ENCODE measurements at regions not wholly inside any gene's neighbourhood (a gene's known extent, or its start where the extent isn't known, plus 50 kb on each side); places are given as distances from the start of the nearest gene placed in this dataset.

- no peak for DNase-seq (ENCODE audit: low spot score)
Measured at GRCh38 chr9:106613250-106613737, 249.7 kb upstream of the ZNF462 start.

GRCh38 chr9:106615118-106615889, 247.7 kb upstream of the ZNF462 start:
- no peak for DNase-seq (ENCODE audit: low spot score)

DNA sequence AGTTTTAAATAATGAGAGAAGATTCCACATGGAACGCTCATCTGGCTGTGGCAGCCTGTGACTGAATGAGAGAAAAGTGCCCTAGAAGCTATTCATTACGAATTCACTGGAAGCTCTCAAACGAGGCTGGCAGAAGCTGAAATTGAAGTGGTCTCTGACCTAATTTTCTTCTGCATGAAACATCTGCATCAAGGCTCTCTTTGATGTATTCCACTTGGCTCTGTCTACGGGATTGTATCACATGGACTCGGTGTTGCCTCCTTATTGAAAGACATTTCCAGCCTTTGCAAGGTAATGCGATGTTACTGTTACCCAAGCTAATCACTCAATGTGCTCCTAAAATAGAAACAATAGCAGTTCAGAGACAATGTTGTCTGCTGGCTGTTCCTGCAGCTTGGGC, 246.9 kb upstream of the ZNF462 start:
- DNase-seq (ENCODE audit: low spot score) = no peak

- DNase-seq (ENCODE audit: low spot score) = no peak
Measured at GRCh38 chr9:106616851-106617345, 246.1 kb upstream of the ZNF462 start.

- DNase-seq (ENCODE audit: low spot score) = no peak
Measured at GRCh38 chr9:106619211-106619610, 243.8 kb upstream of the ZNF462 start.

- no peak for DNase-seq (ENCODE audit: low spot score)
Measured at GRCh38 chr9:106620081-106620480, 242.9 kb upstream of the ZNF462 start.

GRCh38 chr9:106620866-106621265, 242.1 kb upstream of the ZNF462 start:
- no peak for DNase-seq (ENCODE audit: low spot score)

DNA sequence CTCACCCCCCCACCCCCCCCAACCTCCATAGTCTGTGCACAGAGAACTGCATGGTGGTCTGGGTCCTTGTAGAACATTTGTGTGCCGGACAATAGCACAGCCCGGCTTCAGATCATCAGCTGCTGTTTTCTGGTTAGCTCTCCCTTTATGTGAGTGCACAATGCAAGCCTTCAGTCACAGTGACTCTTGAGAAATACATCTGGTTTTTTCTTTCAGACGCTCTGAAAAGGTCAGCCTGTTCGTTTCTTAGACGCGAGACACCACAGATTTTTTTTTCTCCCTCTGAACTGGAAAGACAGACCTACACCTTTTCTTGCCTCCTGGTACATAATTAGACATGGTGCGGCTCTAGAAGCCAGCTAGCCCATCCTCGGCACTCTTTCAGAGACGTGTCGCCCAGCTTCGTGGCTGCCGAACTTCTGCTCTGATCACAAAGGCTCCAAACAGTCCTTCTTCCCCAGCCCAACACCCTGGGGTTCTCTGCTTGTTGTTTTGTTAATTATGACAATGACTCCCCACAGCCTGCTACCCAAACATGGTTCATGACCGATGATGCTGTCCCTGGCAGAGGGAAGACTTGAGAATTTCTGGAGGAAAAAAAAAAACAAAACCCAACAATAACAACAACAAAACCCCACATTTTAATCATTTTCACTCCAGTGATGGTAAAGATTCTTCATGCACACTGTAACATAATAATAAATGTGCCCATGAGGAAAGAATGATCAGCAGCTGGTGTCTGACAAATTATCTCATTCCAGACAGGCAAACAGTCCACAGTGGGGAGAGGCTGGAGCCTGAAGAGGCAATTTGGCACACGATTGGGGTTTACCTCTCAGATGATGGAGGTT, 241.4 kb upstream of the ZNF462 start:
- no peak for DNase-seq (ENCODE audit: low spot score)

DNA sequence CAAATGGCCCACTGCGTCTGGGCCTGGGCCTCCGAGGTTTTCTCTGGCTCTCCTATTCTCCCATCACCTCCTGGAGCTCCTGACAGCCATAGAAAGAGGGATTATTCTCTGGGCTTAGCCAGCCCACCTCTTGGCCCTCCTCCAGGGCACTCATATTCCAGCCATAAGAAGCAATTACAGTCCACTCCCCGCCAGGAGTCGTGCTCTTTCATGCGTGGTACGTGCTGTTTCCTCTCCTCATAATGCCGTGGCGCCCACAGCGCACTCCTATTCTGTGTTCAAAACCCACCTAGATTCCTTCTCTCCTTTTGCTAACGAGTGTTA, 240.8 kb upstream of the ZNF462 start:
- no peak for DNase-seq (ENCODE audit: low spot score)

- DNase-seq (ENCODE audit: low spot score) = no peak
Measured at GRCh38 chr9:106623558-106623957, 239.4 kb upstream of the ZNF462 start.

- no peak for DNase-seq (ENCODE audit: low spot score)
Measured at GRCh38 chr9:106625259-106625789, 237.6 kb upstream of the ZNF462 start.

DNA sequence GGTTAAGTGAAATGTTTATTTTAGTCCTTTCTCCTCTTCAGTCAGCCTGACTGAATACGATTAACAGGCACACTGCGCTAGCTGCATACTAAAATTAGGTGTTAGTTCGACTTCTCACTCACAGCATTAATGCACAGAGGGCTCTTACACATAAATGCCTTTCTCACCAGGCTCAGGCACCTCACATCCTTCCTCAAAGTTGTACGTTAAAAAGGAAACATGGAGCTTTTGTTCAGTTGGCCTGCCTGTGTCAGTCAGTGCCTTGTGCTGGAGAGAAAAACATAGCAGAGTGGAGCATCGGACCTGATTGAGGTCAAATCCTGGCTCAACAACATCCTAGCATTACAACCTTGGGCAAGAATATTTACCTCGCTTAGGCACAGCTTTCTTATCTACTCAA, 236.0 kb upstream of the ZNF462 start:
- no peak for DNase-seq (ENCODE audit: low spot score)

DNA sequence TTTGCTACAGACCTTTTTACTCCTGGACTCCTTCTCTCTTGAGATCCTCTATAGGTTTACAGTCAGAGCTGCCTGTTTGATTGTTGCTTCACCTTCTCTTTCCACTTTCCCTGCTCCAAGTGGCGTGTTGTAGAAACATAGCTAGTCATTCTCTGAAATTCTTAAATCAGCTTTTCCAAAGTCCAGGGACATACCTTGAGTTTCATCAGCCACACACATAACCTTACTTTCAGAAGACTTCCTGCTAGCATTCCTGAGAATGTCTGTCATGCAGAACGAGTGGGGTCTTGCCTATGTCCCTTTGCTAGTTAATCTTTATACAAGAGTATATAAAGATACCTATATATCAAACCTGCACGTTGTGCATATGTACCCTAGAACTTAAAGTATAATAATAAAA, 230.3 kb upstream of the ZNF462 start:
- no peak for DNase-seq (ENCODE audit: low spot score)

DNA sequence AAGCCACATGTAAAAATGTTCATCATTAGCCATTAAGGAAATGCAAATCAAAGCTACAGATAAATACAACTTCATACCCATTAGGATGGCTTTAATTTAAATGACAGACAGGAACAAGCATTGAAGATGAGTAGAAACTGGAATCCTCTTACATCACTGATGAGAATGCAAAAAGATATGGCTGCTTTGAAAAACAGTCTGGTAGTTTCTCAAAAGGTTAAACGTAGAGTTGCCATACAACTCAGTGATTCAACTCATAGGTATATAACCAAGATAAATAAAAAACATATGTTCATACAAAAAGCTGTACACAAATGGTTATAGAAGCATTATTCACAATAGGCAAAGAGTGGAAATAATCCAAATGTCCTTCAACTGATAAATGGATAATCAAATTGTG, 228.8 kb upstream of the ZNF462 start:
- no peak for DNase-seq (ENCODE audit: low spot score)

GRCh38 chr9:106634641-106635040, 228.3 kb upstream of the ZNF462 start:
- no peak for DNase-seq (ENCODE audit: low spot score)

- no peak for DNase-seq (ENCODE audit: low spot score)
Measured at GRCh38 chr9:106637486-106637885, 225.5 kb upstream of the ZNF462 start.

DNA sequence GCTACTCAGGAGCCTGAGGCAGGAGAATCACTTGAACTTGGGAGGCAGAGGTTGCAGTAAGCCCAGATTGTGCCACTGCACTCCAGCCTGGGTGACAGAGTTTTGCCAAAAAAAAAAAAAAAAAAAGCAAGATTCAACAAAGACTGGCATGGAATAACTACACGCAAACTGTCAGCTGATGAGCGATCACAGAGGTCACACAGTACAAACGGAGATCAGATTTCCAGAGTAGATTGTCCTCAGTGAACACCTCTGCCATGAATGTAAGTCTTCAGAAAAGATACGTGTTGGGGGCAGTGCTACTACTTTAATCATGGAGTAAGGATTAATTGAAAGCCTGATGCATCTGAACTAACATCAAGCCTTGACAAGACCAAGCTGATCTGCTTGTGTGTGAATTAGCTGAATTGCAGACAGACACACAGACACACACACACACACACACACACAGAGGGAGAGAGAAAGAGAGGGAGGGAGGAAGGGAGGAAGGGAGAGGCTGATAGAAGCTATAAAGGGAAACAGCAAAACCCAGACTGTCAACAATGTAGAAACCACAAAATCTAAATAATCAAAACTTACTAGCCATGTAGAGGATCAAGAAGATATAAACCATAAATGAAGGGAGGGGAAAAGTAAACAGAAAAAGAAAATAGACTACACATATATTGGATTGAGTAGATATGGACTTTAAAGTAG, 222.9 kb upstream of the ZNF462 start:
- no peak for DNase-seq (ENCODE audit: low spot score)

DNA sequence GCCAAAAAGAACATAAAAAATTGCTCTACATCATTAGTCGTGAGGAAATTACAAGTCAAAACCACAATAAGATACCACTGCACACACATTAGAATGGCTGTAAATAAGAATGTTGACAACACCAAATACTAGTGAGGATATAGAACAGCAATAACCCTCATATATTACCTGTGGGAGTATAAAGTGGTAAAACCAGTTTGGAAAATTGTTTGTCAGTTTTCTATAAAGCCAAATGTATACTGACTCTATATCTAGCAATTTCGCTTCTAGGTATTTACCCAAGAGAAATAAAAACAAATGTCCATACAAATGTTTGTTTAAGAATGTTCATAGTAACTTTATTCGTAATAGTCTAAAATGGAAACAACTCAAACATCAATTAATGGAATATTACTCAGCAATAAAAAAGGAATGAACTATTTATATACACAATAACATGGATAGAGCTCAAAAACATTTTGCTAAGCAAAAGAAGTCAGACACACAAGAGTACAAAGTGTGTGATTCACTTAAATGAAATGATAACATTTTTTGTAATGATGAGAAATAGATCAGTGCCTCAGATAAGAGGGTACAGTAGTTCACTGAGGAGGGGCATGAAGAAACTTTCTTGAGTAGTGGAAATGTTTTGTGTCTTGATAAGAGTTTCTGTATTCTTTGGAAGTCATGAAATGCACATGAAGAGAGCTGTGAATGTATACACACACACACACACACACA, 219.6 kb upstream of the ZNF462 start:
- DNase-seq (ENCODE audit: low spot score) = no peak

DNA sequence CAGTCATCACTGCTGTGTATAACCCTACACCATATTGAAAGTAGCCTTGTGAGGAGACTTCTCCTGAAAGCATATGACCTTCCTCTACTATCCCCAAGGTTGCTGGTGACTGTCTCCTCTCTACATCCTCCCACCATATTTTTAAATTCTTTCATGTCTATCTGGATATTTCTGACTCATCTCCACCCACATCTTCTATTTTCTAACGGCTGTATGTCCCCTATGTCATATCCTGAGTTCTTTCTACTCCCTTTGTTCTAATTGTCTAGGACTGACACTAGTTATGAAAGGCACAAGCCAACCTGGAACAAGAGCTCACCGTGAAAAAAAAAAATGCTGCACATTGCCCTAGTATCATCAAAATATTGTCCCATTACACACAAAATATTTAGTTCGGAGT, 218.3 kb upstream of the ZNF462 start:
- DNase-seq (ENCODE audit: low spot score) = no peak

- DNase-seq (ENCODE audit: low spot score) = no peak
Measured at GRCh38 chr9:106648799-106649198, 214.2 kb upstream of the ZNF462 start.

GRCh38 chr9:106649664-106650063, 213.3 kb upstream of the ZNF462 start:
- DNase-seq (ENCODE audit: low spot score) = no peak

All from ureter (tissue), 1 donor.